ENCODE measurements at regions not wholly inside any gene's neighbourhood (a gene's known extent, or its start where the extent isn't known, plus 50 kb on each side); places are given as distances from the start of the nearest gene placed in this dataset.

GRCh38 chr7:49702099-49702498, 71.3 kb upstream of the VWC2 start:
- Histone ChIP-seq H3K4me3 (ENCODE audit: insufficient read depth, low read depth, low read length) (no peak overlapping the region), H4K8ac (ENCODE audit: low read depth in 2 of 2, low read length in 2 of 2) (no peak overlapping the region), H3K23ac (ENCODE audit: low read depth, low read length) (no peak overlapping the region), H2BK15ac (ENCODE audit: low read depth, low read length) (no peak overlapping the region), H2BK120ac (ENCODE audit: low read depth, low read length) (no peak overlapping the region), H4K20me1 (ENCODE audit: insufficient read depth, low read length) (no peaks in the 10 kb centered on the region), H3K4me1 (ENCODE audit: control insufficient read depth, insufficient read depth, low read length) (no peaks in the 10 kb centered on the region), H3K36me3 (ENCODE audit: control insufficient read depth, insufficient read depth, low read length) (no peaks in the 10 kb centered on the region), H3K4me2 (ENCODE audit: low read depth, low read length) (no peak overlapping the region), H2BK5ac (ENCODE audit: low read depth, low read length, poor library complexity, severe bottlenecking) (no peak overlapping the region), H2AK9ac (replicated peaks; ENCODE audit: low read depth, low read length, poor library complexity) (no peak overlapping the region), H2AK5ac (ENCODE audit: low read depth, low read length) (no peak overlapping the region), H3K79me1 (ENCODE audit: low read depth in 1 of 2, low read length in 2 of 2) (no peaks in the 10 kb centered on the region), H3K27ac (ENCODE audit: insufficient read depth, low read length) (no peak overlapping the region), H2AFZ (replicated peaks; ENCODE audit: low read length, poor library complexity) (no peak overlapping the region), H3K14ac (replicated peaks; ENCODE audit: low read depth, low read length) (no peak overlapping the region), H2BK20ac (ENCODE audit: low read depth, low read length) (no peak overlapping the region), H3K27me3 (ENCODE audit: control insufficient read depth, insufficient read depth, low read length) (no peaks in the 10 kb centered on the region), H3K56ac (ENCODE audit: extremely low read depth, insufficient read depth, low read length) (no peak overlapping the region), H4K91ac (ENCODE audit: insufficient read depth, low read depth, low read length) (no peak overlapping the region), H3K9me1 (ENCODE audit: insufficient read depth, low read length) (no peaks in the 10 kb centered on the region), H3K18ac (ENCODE audit: low read depth, low read length) (no peak overlapping the region), H3K9ac (ENCODE audit: low read depth, low read length) (no peak overlapping the region), H3K4ac (ENCODE audit: low read depth, low read length) (no peak overlapping the region), H3K9me3 (ENCODE audit: control insufficient read depth, insufficient read depth, low read length) (peaks cover 18% of the 10 kb centered on the region), H4K5ac (ENCODE audit: low read depth, low read length) (no peak overlapping the region)
- ATAC-seq (ENCODE audit: low read depth): no peak
- ChIA-PET POLR2A (ENCODE audit: unreplicated experiment) (no interaction called here), CTCF (no interaction called here)
- BruUV-seq (replicated peaks): no TSS peak
- in situ Hi-C loops (cut with MboI; ENCODE audit: low sequenced_read_pairs): no loop called here
- intact Hi-C loops (cut with micrococcal nuclease): no loop called here
- DNase-seq: no peak
- WGBS, 2 experiments (ENCODE audit: extremely low coverage in 2 of 2, insufficient read length in 1 of 2): no CpG with 5 or more reads among the region's 2 CpGs
- dilution Hi-C loops (cut with HindIII; ENCODE audit: low sequenced_read_pairs, unreplicated experiment): no loop called here
- TF ChIP-seq MAZ (IDR thresholded peaks at IDR 0.05; ENCODE audit: borderline replicate concordance, low read depth, low read length) (no peak), CTCF (conservative IDR thresholded peaks at IDR 0.05; ENCODE audit: low read depth, low read length) (no peak), MXI1 (IDR thresholded peaks at IDR 0.05; ENCODE audit: borderline replicate concordance, low read depth, low read length) (no peak), USF2 (IDR thresholded peaks at IDR 0.05; ENCODE audit: low read depth, low read length) (no peak), CHD1 (IDR thresholded peaks at IDR 0.05; ENCODE audit: low read depth, low read length) (no peak), ELK1 (IDR thresholded peaks at IDR 0.05; ENCODE audit: borderline replicate concordance, low read depth, low read length) (no peak), POLR2A (IDR thresholded peaks at IDR 0.05; ENCODE audit: low read depth, low read length) (no peak), MAFK (IDR thresholded peaks at IDR 0.05; ENCODE audit: low read depth, low read length) (no peak), SMC3 (IDR thresholded peaks at IDR 0.05; ENCODE audit: low read depth, low read length) (no peak), CEBPB (IDR thresholded peaks at IDR 0.05; ENCODE audit: low read depth, low read length) (no peak), RCOR1 (IDR thresholded peaks at IDR 0.05; ENCODE audit: insufficient replicate concordance, low read length) (no peak), NFE2L2 (IDR thresholded peaks at IDR 0.05; ENCODE audit: low read depth, low read length) (no peak), FOS (IDR thresholded peaks at IDR 0.05; ENCODE audit: low read depth, low read length) (no peak), RAD21 (IDR thresholded peaks at IDR 0.05; ENCODE audit: low read length) (no peak)

Data from IMR-90 (cell line).